Transverse colon (tissue), 4 donors: ENCODE measurements at regions not wholly inside any gene's neighbourhood (a gene's known extent, or its start where the extent isn't known, plus 50 kb on each side); places are given as distances from the start of the nearest gene placed in this dataset.

Source experiments
- DNase-seq: peaks from one replicate; pipeline ENCODE4 v3.0.0-alpha.2; 2019
- H3K27ac ChIP-seq, 4 donors: fragments of 200-600 bp; sonication (generic); 2 replicates each; pipeline ENCODE4 v1.5.1; 2016 to 2018; ENCODE audit warnings: inconsistent platforms in 4 of 4
- H3K27me3 ChIP-seq: fragments of 200-600 bp; sonication (generic); 2 replicates; pipeline ENCODE4 v1.5.1; 2017; ENCODE audit warnings: inconsistent platforms
- H3K36me3 ChIP-seq, 4 donors: fragments of 200-600 bp; sonication (generic); 2 replicates each; pipeline ENCODE4 v1.5.1; 2017 to 2019; ENCODE audit warnings: inconsistent platforms in 4 of 4
- H3K4me1 ChIP-seq, 4 donors: fragments of 200-600 bp; sonication (generic); 2 replicates each; pipeline ENCODE4 v1.5.1; 2017 to 2020; ENCODE audit warnings: inconsistent platforms in 4 of 4
- H3K4me3 ChIP-seq, 4 donors: fragments of 200-600 bp; sonication (generic); 1 replicate in 1 of 4; 2 replicates in 3 of 4; pipeline versions ENCODE4 v1.5.1 to v1.6.1; 2017 to 2019; ENCODE audit warnings: inconsistent platforms in 4 of 4
- H3K9me3 ChIP-seq, 2 donors: fragments of 200-600 bp; sonication (generic); 2 replicates each; pipeline ENCODE4 v1.5.1; 2017 to 2019; ENCODE audit warnings: inconsistent platforms in 2 of 2
- CTCF ChIP-seq, 5 experiments: fragments of 200-600 bp in 3 of 5; fragments of 450-650 bp in 2 of 5; sonication (generic) in 3 of 5; IDR thresholded peaks; 1 replicate in 2 of 5; 2 replicates in 3 of 5; pipeline ENCODE4 v1.5.1; 2016 to 2017; ENCODE audit warnings: antibody characterized with exemption in 5 of 5, inconsistent platforms in 3 of 5, mild to moderate bottlenecking in 2 of 5, moderate library complexity in 1 of 5
- EP300 ChIP-seq: sonication (generic); formaldehyde crosslinking; IDR thresholded peaks from one replicate; pipeline ENCODE4 v1.6.1; 2017; ENCODE audit warnings: antibody characterized with exemption, low read depth
- POLR2A ChIP-seq: fragments of 450-650 bp; IDR thresholded peaks from one replicate; pipeline ENCODE4 v1.6.1; 2016; ENCODE audit warnings: antibody characterized with exemption, mild to moderate bottlenecking, moderate library complexity
- POLR2AphosphoS5 ChIP-seq, 3 donors: sonication (generic); formaldehyde crosslinking; IDR thresholded peaks; one replicate each; pipeline ENCODE4 v1.6.1; 2016; ENCODE audit warnings: antibody characterized with exemption in 3 of 3
- WGBS, 2 donors: methylation state at CpG; one replicate each; pipeline ENCODE4 v1.1.5; 2018; ENCODE audit warnings: low coverage in 1 of 2; 5-methylcytosine and 5-hydroxymethylcytosine counted together
- in situ Hi-C, 4 donors: fragments of 200-750 bp; cut with MboI; loops; one replicate each; pipeline versions ENCODE4 v1.15.0 to v1.15.1; 2017; ENCODE audit warnings: low sequenced_read_pairs in 3 of 4, low pct_ligation_motif_present in 1 of 4, low pct_unique_long_range_greater_than_20kb in 1 of 4
- intact Hi-C: fragments of 100-400 bp; cut with DNase I; formaldehyde crosslinking; loops from one replicate; pipeline ENCODE4 v1.15.1; 2023; ENCODE audit warnings: low total_unique reads

- TF ChIP-seq POLR2AphosphoS5 (IDR thresholded peaks at IDR 0.05) (no peak), EP300 (no peak), CTCF (IDR thresholded peaks at IDR 0.05) (no peak), POLR2A (no peak)
- in situ Hi-C loops (no loop called here), intact Hi-C loops (no loop called here)
- Histone ChIP-seq H3K36me3 (no peaks in the 10 kb centered on the region), H3K4me1 (no peaks in the 10 kb centered on the region), H3K9me3 (no peaks in the 10 kb centered on the region), H3K27me3 (no peaks in the 10 kb centered on the region), H3K27ac (no peak overlapping the region), H3K4me3 (no peak overlapping the region)
- no peak for DNase-seq
- WGBS, 2 donors = 60 to 86% methylated on average over 3 to 5 of the region's 5 CpGs
These were observed 93.6 kb upstream of the KCNJ16 start for GRCh38 chr17:69981441-69981840.

- no peaks in the 10 kb centered on the region for H3K36me3 ChIP-seq
- no peak for DNase-seq
- intact Hi-C loops = no loop called here
- no peaks in the 10 kb centered on the region for H3K27me3 ChIP-seq
- peaks cover 0 to 8% (median 0%) of the 10 kb centered on the region in 4 donors for H3K4me1 ChIP-seq
- H3K27ac ChIP-seq = no peak overlapping the region
- in situ Hi-C loops = no loop called here
- WGBS, 2 donors = 61 to 82% methylated on average over 2 of the region's 2 CpGs
- TF ChIP-seq POLR2AphosphoS5 (IDR thresholded peaks at IDR 0.05) (no peak), POLR2A (no peak), EP300 (no peak), CTCF (IDR thresholded peaks at IDR 0.05) (no peak)
- H3K9me3 ChIP-seq = no peaks in the 10 kb centered on the region
- H3K4me3 ChIP-seq = no peak overlapping the region
These were observed 79.5 kb upstream of the KCNJ16 start for GRCh38 chr17:69995476-69995875.

GRCh38 chr17:69997332-69997731 lies 77.7 kb upstream of the KCNJ16 start:
- H3K27ac ChIP-seq = peak overlapping the region in 1 of 4 donors; percentile 3
- intact Hi-C loops (no loop called here), in situ Hi-C loops (no loop called here)
- H3K4me1 ChIP-seq = peaks cover 0 to 8% (median 0%) of the 10 kb centered on the region in 4 donors
- no peak overlapping the region for H3K4me3 ChIP-seq
- no peaks in the 10 kb centered on the region for H3K27me3 ChIP-seq
- H3K9me3 ChIP-seq = no peaks in the 10 kb centered on the region
- no peaks in the 10 kb centered on the region for H3K36me3 ChIP-seq
- no peak for DNase-seq
- TF ChIP-seq CTCF (IDR thresholded peaks at IDR 0.05) (no peak), POLR2A (no peak), POLR2AphosphoS5 (IDR thresholded peaks at IDR 0.05) (no peak), EP300 (no peak)

GRCh38 chr17:69999253-69999652 lies 75.8 kb upstream of the KCNJ16 start:
- Histone ChIP-seq H3K36me3 (no peaks in the 10 kb centered on the region), H3K27me3 (no peaks in the 10 kb centered on the region), H3K4me1 (peaks cover 0 to 8% (median 0%) of the 10 kb centered on the region in 4 donors), H3K9me3 (no peaks in the 10 kb centered on the region), H3K27ac (no peak overlapping the region), H3K4me3 (no peak overlapping the region)
- no peak for TF ChIP-seq POLR2AphosphoS5 (IDR thresholded peaks at IDR 0.05)
- no peak for TF ChIP-seq POLR2A
- TF ChIP-seq CTCF (IDR thresholded peaks at IDR 0.05) = no peak
- no peak for TF ChIP-seq EP300
- in situ Hi-C loops = no loop called here
- 64 to 80% methylated on average over 1 of the region's 1 CpG for WGBS, 2 donors
- DNase-seq = no peak
- intact Hi-C loops = no loop called here
